ENCODE measurements at regions not wholly inside any gene's neighbourhood (a gene's known extent, or its start where the extent isn't known, plus 50 kb on each side); places are given as distances from the start of the nearest gene placed in this dataset.
A peak's percentile ranks its signal among the peaks of the same experiment; 100 is the strongest.

DNA sequence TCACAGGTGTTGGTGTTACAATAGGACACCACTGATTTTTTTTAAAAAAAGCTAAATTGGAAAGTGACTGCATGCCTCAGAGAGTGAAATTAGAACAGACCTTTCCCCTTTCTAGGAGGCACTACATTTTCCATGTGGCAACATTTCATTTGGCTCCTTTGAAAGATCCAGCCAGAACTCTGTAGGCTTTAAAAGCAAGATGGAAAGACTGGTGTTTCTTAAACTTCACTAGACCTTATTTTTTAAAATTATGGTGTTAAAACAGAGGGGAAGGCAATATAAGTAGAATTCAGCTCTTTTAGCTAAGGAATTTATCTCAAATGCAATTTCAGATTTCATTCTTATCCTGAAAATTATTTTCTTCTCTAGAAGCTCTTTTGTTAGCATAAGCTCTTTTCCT lies 317.6 kb upstream of the TGFBR2 start:
- Histone ChIP-seq H3K9me3 (ENCODE audit: control insufficient read depth in 1 of 2, low read length in 2 of 2) (no peaks in the 10 kb centered on the region), H3K4me1 (ENCODE audit: control insufficient read depth in 1 of 2, insufficient read depth in 2 of 2, low read length in 2 of 2) (peaks cover 8 to 15% of the 10 kb centered on the region in 2 donors), H3K4me3 (ENCODE audit: low read depth in 1 of 2, low read length in 2 of 2) (no peak overlapping the region), H3K27ac (ENCODE audit: low read length) (no peak overlapping the region), H3K27me3 (ENCODE audit: low read depth, low read length) (no peaks in the 10 kb centered on the region), H3K36me3 (ENCODE audit: control insufficient read depth in 1 of 2, insufficient read depth in 2 of 2, low read length in 2 of 2) (no peaks in the 10 kb centered on the region)

DNA sequence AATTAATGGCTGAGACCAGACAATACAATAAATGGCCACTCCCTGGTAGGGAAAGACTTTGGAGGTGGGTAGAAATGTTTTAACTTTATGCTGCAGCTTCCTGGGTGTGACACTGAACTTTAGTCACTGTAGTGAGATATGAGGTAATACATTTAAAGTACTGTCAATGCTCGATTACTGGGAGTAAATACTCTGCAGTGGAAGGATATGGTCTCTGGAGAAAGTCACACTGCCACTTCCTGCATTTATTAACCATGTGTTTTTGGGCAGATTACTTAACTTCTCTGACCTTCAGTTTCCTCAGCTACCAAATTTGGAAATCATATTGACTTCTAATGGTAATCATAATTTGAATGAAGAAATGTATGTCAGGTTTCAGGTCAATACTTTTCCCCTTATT lies 317.1 kb upstream of the TGFBR2 start:
- H3K4me1 ChIP-seq (ENCODE audit: control insufficient read depth in 1 of 2, insufficient read depth in 2 of 2, low read length in 2 of 2): peaks cover 8 to 15% of the 10 kb centered on the region in 2 donors
- no peaks in the 10 kb centered on the region for H3K27me3 ChIP-seq (ENCODE audit: low read depth, low read length)
- H3K27ac ChIP-seq (ENCODE audit: low read length): peak overlapping the region; percentile 5
- H3K9me3 ChIP-seq (ENCODE audit: control insufficient read depth in 1 of 2, low read length in 2 of 2): no peaks in the 10 kb centered on the region
- no peaks in the 10 kb centered on the region for H3K36me3 ChIP-seq (ENCODE audit: control insufficient read depth in 1 of 2, insufficient read depth in 2 of 2, low read length in 2 of 2)
- no peak overlapping the region for H3K4me3 ChIP-seq (ENCODE audit: low read depth in 1 of 2, low read length in 2 of 2)

DNA sequence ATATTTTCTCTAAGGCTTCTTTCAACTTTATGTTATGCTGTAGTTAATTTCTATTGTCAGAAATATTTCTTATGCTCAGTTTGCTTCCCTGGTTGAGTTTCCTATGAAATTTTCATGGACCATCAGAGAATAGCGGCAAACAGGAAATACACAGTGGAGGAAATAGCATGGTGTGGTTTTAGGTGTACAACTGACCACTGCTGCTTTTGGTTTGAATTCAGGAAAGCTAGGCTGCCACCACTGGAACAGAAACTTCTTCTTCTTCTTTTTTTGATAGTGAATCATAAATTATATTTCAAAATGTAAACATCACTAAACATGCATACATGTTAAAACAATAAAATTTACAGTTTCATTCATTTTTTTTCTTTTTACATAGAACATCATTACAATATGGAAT lies 316.6 kb upstream of the TGFBR2 start:
- Histone ChIP-seq H3K36me3 (ENCODE audit: control insufficient read depth in 1 of 2, insufficient read depth in 2 of 2, low read length in 2 of 2) (no peaks in the 10 kb centered on the region), H3K4me1 (ENCODE audit: control insufficient read depth in 1 of 2, insufficient read depth in 2 of 2, low read length in 2 of 2) (peaks cover 8 to 15% of the 10 kb centered on the region in 2 donors), H3K27ac (ENCODE audit: low read length) (peak overlapping the region; percentile 5), H3K4me3 (ENCODE audit: low read depth in 1 of 2, low read length in 2 of 2) (no peak overlapping the region), H3K9me3 (ENCODE audit: control insufficient read depth in 1 of 2, low read length in 2 of 2) (no peaks in the 10 kb centered on the region), H3K27me3 (ENCODE audit: low read depth, low read length) (no peaks in the 10 kb centered on the region)

DNA sequence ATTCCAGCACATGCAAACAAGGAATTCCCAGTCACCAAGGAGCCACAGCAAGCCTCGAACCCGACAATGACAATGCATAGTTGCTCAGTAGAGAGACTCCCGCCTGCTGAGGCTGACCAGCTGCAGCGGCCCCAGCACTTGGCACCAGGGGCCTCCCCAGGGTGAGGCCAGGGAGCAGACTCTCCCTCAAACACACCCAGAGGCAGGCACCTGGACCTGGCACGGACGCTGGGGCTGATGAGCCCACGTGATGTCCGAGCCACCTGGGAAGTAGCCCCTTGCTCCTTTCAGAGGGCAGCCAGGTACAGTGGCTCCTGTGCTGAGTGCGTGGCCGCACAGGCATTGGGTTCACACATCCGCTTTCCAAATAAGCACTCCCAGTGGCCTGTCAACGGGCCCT lies 315.9 kb upstream of the TGFBR2 start:
- H3K27me3 ChIP-seq (ENCODE audit: low read depth, low read length): no peaks in the 10 kb centered on the region
- H3K27ac ChIP-seq (ENCODE audit: low read length): no peak overlapping the region
- no peaks in the 10 kb centered on the region for H3K9me3 ChIP-seq (ENCODE audit: control insufficient read depth in 1 of 2, low read length in 2 of 2)
- peaks cover 8 to 15% of the 10 kb centered on the region in 2 donors for H3K4me1 ChIP-seq (ENCODE audit: control insufficient read depth in 1 of 2, insufficient read depth in 2 of 2, low read length in 2 of 2)
- H3K36me3 ChIP-seq (ENCODE audit: control insufficient read depth in 1 of 2, insufficient read depth in 2 of 2, low read length in 2 of 2): no peaks in the 10 kb centered on the region
- no peak overlapping the region for H3K4me3 ChIP-seq (ENCODE audit: low read depth in 1 of 2, low read length in 2 of 2)

DNA sequence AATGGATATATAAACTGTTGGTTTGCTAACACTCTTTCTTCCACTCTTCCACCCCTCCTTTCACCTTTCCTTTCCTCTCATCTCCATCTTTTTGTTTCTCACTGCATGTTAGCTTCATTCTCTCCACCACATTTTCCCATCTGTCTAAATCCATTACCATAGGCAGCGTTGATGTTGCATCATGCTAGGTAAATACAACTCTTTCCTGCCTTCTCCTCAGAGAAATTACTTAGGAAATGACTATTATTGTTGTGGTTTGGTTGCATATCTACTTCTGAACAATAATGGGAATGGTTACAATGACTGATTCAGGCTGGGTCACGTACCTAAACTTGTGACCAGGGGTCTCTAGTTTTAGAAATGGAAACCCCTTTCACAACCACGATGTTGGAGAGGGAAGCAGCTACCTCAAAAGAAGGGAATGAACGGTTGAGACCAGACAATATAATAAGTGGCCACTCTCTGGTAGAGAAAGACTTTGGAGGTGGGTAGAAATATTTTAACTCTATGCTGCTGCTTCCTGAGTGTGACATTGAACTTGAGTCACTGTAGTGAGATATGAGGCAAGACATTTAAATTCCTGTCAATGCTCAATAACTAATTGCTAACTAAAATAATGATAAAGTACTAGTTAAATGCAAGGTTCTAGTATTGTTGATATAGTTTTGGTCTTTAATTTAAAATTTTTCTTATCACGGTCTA lies 314.1 kb upstream of the TGFBR2 start:
- peaks cover 0 to 7% of the 10 kb centered on the region in 2 donors for H3K4me1 ChIP-seq (ENCODE audit: control insufficient read depth in 1 of 2, insufficient read depth in 2 of 2, low read length in 2 of 2)
- no peaks in the 10 kb centered on the region for H3K27me3 ChIP-seq (ENCODE audit: low read depth, low read length)
- H3K4me3 ChIP-seq (ENCODE audit: low read depth in 1 of 2, low read length in 2 of 2): no peak overlapping the region
- H3K27ac ChIP-seq (ENCODE audit: low read length): peak overlapping the region; percentile 11
- no peaks in the 10 kb centered on the region for H3K9me3 ChIP-seq (ENCODE audit: control insufficient read depth in 1 of 2, low read length in 2 of 2)
- no peaks in the 10 kb centered on the region for H3K36me3 ChIP-seq (ENCODE audit: control insufficient read depth in 1 of 2, insufficient read depth in 2 of 2, low read length in 2 of 2)

DNA sequence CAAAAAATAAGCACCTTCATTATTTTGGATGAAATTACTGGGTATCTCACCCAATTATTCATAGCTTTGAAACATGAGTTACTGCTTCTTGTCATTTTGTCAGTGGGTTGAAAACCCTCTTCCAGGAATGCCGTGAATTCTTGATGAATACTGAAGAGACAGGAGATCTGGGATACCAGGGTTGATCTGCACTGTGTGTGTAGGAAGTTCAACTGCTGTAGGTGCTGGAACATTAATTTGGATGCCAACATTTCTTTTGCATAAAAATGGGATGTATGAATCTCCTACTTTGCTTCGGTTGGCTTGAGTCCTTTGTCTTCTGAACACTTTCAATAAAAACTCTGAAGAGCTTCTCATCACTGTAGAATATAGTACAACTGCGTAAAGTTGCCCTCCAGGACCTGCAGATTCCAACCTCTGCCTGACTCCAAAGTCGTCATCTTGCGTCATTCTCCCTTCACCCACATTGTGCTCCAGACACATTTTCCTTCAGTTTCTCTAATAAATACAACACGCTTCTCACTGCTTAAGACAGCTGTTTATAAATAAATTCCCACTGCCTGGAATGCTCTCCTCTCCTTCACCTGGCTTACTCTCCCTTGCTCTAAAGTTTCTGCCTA lies 312.7 kb upstream of the TGFBR2 start:
- Histone ChIP-seq H3K27ac (ENCODE audit: low read length) (no peak overlapping the region), H3K4me3 (ENCODE audit: low read depth in 1 of 2, low read length in 2 of 2) (no peak overlapping the region), H3K9me3 (ENCODE audit: control insufficient read depth in 1 of 2, low read length in 2 of 2) (no peaks in the 10 kb centered on the region), H3K4me1 (ENCODE audit: control insufficient read depth in 1 of 2, insufficient read depth in 2 of 2, low read length in 2 of 2) (peaks cover 0 to 6% of the 10 kb centered on the region in 2 donors), H3K27me3 (ENCODE audit: low read depth, low read length) (no peaks in the 10 kb centered on the region), H3K36me3 (ENCODE audit: control insufficient read depth in 1 of 2, insufficient read depth in 2 of 2, low read length in 2 of 2) (no peaks in the 10 kb centered on the region)

DNA sequence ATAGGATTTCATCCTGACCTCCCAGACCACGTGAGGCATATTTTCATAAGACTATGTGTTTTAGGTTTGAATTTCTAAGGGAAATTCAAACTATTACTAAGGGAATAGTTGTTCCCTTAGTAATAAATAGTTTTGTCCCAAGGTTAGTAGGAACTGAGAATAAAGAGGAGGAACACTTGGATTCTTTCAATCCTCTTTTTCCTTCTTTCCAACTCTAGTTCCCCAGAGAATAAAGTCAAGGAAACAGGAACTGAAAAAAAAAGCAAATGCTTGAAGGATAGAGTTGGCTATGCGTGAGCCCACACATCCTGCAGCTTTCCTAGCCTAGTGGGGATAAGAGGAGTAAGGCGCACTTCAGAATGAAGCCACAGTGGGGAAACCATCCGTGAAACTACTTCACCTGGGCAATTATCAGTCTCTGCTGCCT lies 312.1 kb upstream of the TGFBR2 start:
- H3K4me1 ChIP-seq (ENCODE audit: control insufficient read depth in 1 of 2, insufficient read depth in 2 of 2, low read length in 2 of 2): peaks cover 0 to under 1% of the 10 kb centered on the region in 2 donors
- H3K36me3 ChIP-seq (ENCODE audit: control insufficient read depth in 1 of 2, insufficient read depth in 2 of 2, low read length in 2 of 2): no peaks in the 10 kb centered on the region
- H3K9me3 ChIP-seq (ENCODE audit: control insufficient read depth in 1 of 2, low read length in 2 of 2): no peaks in the 10 kb centered on the region
- H3K27ac ChIP-seq (ENCODE audit: low read length): no peak overlapping the region
- H3K27me3 ChIP-seq (ENCODE audit: low read depth, low read length): no peaks in the 10 kb centered on the region
- no peak overlapping the region for H3K4me3 ChIP-seq (ENCODE audit: low read depth in 1 of 2, low read length in 2 of 2)

DNA sequence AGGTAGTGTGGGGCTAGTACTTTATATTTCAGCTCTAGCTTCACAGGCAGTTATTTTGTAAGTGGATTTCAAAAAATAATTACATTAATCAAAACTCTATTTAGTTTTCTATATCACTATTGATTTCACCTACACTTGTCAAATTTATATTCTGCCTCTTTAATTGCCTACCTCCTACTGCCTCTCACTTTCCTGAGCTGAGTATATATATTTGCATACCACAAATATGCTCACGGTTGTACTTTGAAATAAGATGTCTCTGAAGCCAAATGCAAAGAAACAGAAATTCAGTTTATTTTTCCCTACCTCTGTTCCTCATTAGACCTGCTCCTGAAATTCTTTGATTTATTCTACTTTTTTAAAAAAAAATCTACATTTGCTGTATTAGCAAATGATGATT lies 309.3 kb upstream of the TGFBR2 start:
- Histone ChIP-seq H3K9me3 (ENCODE audit: control insufficient read depth in 1 of 2, low read length in 2 of 2) (no peaks in the 10 kb centered on the region), H3K36me3 (ENCODE audit: control insufficient read depth in 1 of 2, insufficient read depth in 2 of 2, low read length in 2 of 2) (no peaks in the 10 kb centered on the region), H3K4me1 (ENCODE audit: control insufficient read depth in 1 of 2, insufficient read depth in 2 of 2, low read length in 2 of 2) (no peaks in the 10 kb centered on the region), H3K4me3 (ENCODE audit: low read depth in 1 of 2, low read length in 2 of 2) (no peak overlapping the region), H3K27me3 (ENCODE audit: low read depth, low read length) (no peaks in the 10 kb centered on the region), H3K27ac (ENCODE audit: low read length) (no peak overlapping the region)

DNA sequence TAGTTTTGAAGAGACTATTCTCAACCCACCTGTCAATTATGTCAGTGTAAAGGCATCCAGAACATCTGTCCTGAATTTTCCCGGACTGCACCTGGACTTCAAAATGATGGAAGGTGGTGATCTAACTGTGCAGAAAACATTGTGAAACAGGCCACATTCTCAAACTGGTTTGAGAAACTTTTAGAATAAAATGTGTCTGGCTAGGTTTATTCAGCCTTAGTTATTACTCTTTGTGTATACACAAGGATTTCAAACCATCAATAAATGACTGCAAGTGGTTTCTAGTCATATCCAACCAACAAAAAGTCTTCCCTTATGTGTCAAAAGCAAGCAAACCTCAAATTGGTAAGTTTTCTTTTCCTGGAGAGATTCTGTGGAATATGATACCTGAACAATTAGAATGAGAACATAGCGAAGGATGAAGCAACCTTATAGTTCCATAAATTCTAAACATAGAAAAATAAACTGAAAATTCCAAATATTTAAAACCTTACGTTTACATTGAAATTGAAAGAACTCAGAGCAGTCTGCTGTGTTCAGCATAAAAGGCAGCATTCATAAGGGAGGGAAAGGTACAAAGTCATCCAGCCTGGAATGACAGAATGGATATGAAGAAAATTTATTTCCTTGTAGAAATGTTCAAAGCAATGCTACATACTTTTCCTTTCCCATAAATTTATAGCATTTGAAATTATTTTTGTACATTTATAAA lies 306.6 kb upstream of the TGFBR2 start:
- Histone ChIP-seq H3K36me3 (ENCODE audit: control insufficient read depth in 1 of 2, insufficient read depth in 2 of 2, low read length in 2 of 2) (no peaks in the 10 kb centered on the region), H3K9me3 (ENCODE audit: control insufficient read depth in 1 of 2, low read length in 2 of 2) (no peaks in the 10 kb centered on the region), H3K27me3 (ENCODE audit: low read depth, low read length) (no peaks in the 10 kb centered on the region), H3K4me3 (ENCODE audit: low read depth in 1 of 2, low read length in 2 of 2) (no peak overlapping the region), H3K27ac (ENCODE audit: low read length) (no peak overlapping the region), H3K4me1 (ENCODE audit: control insufficient read depth in 1 of 2, insufficient read depth in 2 of 2, low read length in 2 of 2) (no peaks in the 10 kb centered on the region)

DNA sequence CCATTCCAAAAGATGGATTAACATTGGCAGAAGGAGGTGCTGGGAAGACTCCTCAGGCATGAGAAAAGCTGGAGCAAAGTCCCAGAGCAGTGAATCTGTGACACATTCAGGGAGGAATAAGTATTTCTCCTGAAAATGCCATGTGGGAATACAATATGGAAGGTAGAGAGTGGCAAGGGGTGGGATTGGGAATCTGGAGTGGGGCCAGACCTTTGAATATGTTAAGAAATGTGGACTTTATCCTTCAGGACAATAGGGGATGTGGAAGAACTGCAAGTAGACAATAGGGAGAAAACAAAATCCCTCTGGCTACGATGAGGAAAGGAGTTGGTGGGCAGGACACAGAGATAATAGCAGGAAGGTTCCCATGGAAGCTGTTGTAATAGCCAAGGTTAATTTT lies 305.6 kb upstream of the TGFBR2 start:
- Histone ChIP-seq H3K36me3 (ENCODE audit: control insufficient read depth in 1 of 2, insufficient read depth in 2 of 2, low read length in 2 of 2) (no peaks in the 10 kb centered on the region), H3K4me1 (ENCODE audit: control insufficient read depth in 1 of 2, insufficient read depth in 2 of 2, low read length in 2 of 2) (no peaks in the 10 kb centered on the region), H3K27me3 (ENCODE audit: low read depth, low read length) (no peaks in the 10 kb centered on the region), H3K4me3 (ENCODE audit: low read depth in 1 of 2, low read length in 2 of 2) (peak overlapping the region in 1 of 2 donors; percentile 6), H3K9me3 (ENCODE audit: control insufficient read depth in 1 of 2, low read length in 2 of 2) (no peaks in the 10 kb centered on the region), H3K27ac (ENCODE audit: low read length) (no peak overlapping the region)

DNA sequence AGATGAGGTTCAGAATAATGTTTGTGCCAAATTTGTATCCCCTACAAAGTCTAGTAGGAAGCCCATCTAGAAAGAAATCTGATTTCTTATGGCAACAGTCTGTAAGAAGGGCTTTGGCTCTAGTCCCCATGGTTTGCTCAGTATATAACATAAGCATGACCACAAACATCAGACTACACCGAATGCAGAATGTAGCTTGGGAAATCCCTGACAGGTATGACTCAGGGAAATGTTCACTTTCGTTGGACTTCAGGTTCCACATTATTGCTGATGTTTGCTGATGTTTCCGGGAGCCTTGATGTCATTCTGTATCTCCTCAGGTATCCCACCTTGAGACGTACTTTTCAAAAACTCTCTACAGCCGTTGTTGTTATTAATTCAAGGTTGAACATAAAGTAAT lies 304.4 kb upstream of the TGFBR2 start:
- no peaks in the 10 kb centered on the region for H3K4me1 ChIP-seq (ENCODE audit: control insufficient read depth in 1 of 2, insufficient read depth in 2 of 2, low read length in 2 of 2)
- no peaks in the 10 kb centered on the region for H3K36me3 ChIP-seq (ENCODE audit: control insufficient read depth in 1 of 2, insufficient read depth in 2 of 2, low read length in 2 of 2)
- no peak overlapping the region for H3K27ac ChIP-seq (ENCODE audit: low read length)
- no peaks in the 10 kb centered on the region for H3K9me3 ChIP-seq (ENCODE audit: control insufficient read depth in 1 of 2, low read length in 2 of 2)
- H3K27me3 ChIP-seq (ENCODE audit: low read depth, low read length): no peaks in the 10 kb centered on the region
- H3K4me3 ChIP-seq (ENCODE audit: low read depth in 1 of 2, low read length in 2 of 2): no peak overlapping the region

Data from muscle layer of duodenum (tissue), 2 donors.